Epithelial cell of proximal tubule (primary cell): ENCODE measurements at regions not wholly inside any gene's neighbourhood (a gene's known extent, or its start where the extent isn't known, plus 50 kb on each side); places are given as distances from the start of the nearest gene placed in this dataset.
"Not testable (repeated sequence)": the region's sequence is repeated elsewhere in the genome, so short reads cannot be mapped to it uniquely, and the experiment has no call there.

Experiments
- DNase-seq: peaks from one replicate; pipeline ENCODE4 v3.0.0-alpha.2; 2011; ENCODE audit warnings: low read depth
- H3K4me3 ChIP-seq: 2 replicates; pipeline ENCODE4 v1.5.1; 2011; ENCODE audit warnings: low read depth, mild to moderate bottlenecking, low read length
- CTCF ChIP-seq: conservative IDR thresholded peaks from 2 replicates; pipeline ENCODE4 v1.5.1; 2012; ENCODE audit warnings: low read depth, mild to moderate bottlenecking, low read length

- TF ChIP-seq CTCF: no peak
- no peak for DNase-seq
- H3K4me3 ChIP-seq: no peak overlapping the region
Measured at GRCh38 chr15:35288580-35288979, 203.5 kb upstream of the NANOGP8 start.

GRCh38 chr15:35286721-35287120 lies 201.6 kb upstream of the NANOGP8 start:
- TF ChIP-seq CTCF: no peak
- no peak overlapping the region for H3K4me3 ChIP-seq
- DNase-seq: no peak

GRCh38 chr15:35282965-35283496 lies 197.9 kb upstream of the NANOGP8 start:
- DNase-seq: no peak
- no peak overlapping the region for H3K4me3 ChIP-seq
- TF ChIP-seq CTCF: no peak

GRCh38 chr15:35281515-35281914 lies 196.4 kb upstream of the NANOGP8 start:
- H3K4me3 ChIP-seq: no peak overlapping the region
- no peak for TF ChIP-seq CTCF
- no peak for DNase-seq

GRCh38 chr15:35279811-35280210 lies 194.7 kb upstream of the NANOGP8 start:
- H3K4me3 ChIP-seq: no peak overlapping the region
- DNase-seq: no peak
- TF ChIP-seq CTCF: no peak

- no peak overlapping the region for H3K4me3 ChIP-seq
- no peak for DNase-seq
- no peak for TF ChIP-seq CTCF
Measured at GRCh38 chr15:35271371-35272043, 186.4 kb upstream of the NANOGP8 start.

- TF ChIP-seq CTCF: no peak
- H3K4me3 ChIP-seq: no peak overlapping the region
- peak; percentile 29 for DNase-seq
Measured at GRCh38 chr15:35260941-35261340, 175.8 kb upstream of the NANOGP8 start.

GRCh38 chr15:35260274-35260673 lies 175.2 kb upstream of the NANOGP8 start:
- H3K4me3 ChIP-seq, DNase-seq: not testable (repeated sequence)
